Lower leg skin (tissue), 3 donors: ENCODE measurements at regions not wholly inside any gene's neighbourhood (a gene's known extent, or its start where the extent isn't known, plus 50 kb on each side); places are given as distances from the start of the nearest gene placed in this dataset.

ENCODE experiments used
- POLR2A ChIP-seq, 2 donors: fragments of 450-650 bp; IDR thresholded peaks; one replicate each; pipeline ENCODE4 v1.6.1; 2016 to 2017; ENCODE audit warnings: antibody characterized with exemption in 2 of 2, mild to moderate bottlenecking in 1 of 2, moderate library complexity in 1 of 2
- TF ChIP-seq, protein P1 (sequence below), 3 donors: fragments of 450-650 bp; IDR thresholded peaks; one replicate each; pipeline ENCODE4 v1.5.1; 2016; ENCODE audit warnings: antibody characterized with exemption in 3 of 3, mild to moderate bottlenecking in 3 of 3, moderate library complexity in 2 of 3

DNA sequence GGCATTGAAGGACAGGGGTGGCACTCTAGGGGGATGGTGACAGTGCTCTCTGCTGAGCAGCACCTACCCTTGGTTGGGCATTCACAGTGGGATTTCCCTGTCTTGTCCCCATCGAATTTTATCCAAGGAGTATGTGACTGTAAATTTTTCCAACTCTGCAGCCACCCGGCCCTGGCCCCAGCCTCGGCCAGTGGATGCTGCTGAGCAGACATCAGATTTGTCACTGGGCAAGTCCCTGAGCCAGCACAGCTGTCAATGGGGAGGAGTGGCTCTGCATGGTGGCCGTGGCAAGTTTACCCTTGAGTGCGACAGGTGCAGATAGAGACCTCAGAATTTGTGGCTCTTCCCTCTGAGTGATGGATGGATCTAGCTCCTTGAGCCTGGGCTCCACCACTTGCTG, 240.2 kb upstream of the CSF3R start:
- no peak for TF ChIP-seq POLR2A (IDR thresholded peaks at IDR 0.05)
- TF ChIP-seq, protein P1, sequence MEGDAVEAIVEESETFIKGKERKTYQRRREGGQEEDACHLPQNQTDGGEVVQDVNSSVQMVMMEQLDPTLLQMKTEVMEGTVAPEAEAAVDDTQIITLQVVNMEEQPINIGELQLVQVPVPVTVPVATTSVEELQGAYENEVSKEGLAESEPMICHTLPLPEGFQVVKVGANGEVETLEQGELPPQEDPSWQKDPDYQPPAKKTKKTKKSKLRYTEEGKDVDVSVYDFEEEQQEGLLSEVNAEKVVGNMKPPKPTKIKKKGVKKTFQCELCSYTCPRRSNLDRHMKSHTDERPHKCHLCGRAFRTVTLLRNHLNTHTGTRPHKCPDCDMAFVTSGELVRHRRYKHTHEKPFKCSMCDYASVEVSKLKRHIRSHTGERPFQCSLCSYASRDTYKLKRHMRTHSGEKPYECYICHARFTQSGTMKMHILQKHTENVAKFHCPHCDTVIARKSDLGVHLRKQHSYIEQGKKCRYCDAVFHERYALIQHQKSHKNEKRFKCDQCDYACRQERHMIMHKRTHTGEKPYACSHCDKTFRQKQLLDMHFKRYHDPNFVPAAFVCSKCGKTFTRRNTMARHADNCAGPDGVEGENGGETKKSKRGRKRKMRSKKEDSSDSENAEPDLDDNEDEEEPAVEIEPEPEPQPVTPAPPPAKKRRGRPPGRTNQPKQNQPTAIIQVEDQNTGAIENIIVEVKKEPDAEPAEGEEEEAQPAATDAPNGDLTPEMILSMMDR (IDR thresholded peaks at IDR 0.05), result no peak
